ENCODE measurements at regions not wholly inside any gene's neighbourhood (a gene's known extent, or its start where the extent isn't known, plus 50 kb on each side); places are given as distances from the start of the nearest gene placed in this dataset.

DNA sequence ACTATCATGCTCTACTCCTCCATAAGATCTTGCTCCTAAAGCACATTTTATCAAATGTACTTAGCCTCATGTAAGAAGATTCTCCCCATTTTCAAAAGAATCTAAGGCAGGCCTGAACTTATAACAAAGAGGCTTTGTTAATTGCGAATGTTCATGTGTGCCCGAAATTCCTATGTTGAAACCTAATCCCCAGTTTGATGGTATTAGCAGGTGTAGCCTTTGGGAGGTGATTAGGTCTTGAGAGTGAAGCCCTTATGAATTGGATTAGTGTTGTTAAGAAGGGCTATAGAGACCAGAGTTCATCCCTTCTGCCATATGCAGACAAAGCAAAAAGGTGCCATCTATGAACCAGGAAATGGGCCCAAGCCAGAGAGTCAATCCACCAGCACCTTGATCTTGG, 234.5 kb downstream of the PAX3 start:
- TF ChIP-seq CREB1 (IDR thresholded peaks at IDR 0.05; ENCODE audit: low read depth) (no peak), EP300 (IDR thresholded peaks at IDR 0.05; ENCODE audit: borderline replicate concordance) (no peak), YY1 (IDR thresholded peaks at IDR 0.05; ENCODE audit: low read depth) (no peak), CEBPB (IDR thresholded peaks at IDR 0.05) (no peak), TAF1 (IDR thresholded peaks at IDR 0.05; ENCODE audit: low read depth) (no peak), RAD21 (IDR thresholded peaks at IDR 0.05; ENCODE audit: low read depth) (no peak), EGR1 (IDR thresholded peaks at IDR 0.05) (no peak), TCF12 (IDR thresholded peaks at IDR 0.05; ENCODE audit: low read depth) (no peak), FOXM1 (IDR thresholded peaks at IDR 0.05; ENCODE audit: borderline replicate concordance, low read depth) (no peak), ZBTB7A (IDR thresholded peaks at IDR 0.05; ENCODE audit: low read depth) (no peak)
- TF ChIP-seq, protein P1, sequence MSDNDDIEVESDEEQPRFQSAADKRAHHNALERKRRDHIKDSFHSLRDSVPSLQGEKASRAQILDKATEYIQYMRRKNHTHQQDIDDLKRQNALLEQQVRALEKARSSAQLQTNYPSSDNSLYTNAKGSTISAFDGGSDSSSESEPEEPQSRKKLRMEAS (IDR thresholded peaks at IDR 0.05) = no peak
- TF ChIP-seq, protein P2, sequence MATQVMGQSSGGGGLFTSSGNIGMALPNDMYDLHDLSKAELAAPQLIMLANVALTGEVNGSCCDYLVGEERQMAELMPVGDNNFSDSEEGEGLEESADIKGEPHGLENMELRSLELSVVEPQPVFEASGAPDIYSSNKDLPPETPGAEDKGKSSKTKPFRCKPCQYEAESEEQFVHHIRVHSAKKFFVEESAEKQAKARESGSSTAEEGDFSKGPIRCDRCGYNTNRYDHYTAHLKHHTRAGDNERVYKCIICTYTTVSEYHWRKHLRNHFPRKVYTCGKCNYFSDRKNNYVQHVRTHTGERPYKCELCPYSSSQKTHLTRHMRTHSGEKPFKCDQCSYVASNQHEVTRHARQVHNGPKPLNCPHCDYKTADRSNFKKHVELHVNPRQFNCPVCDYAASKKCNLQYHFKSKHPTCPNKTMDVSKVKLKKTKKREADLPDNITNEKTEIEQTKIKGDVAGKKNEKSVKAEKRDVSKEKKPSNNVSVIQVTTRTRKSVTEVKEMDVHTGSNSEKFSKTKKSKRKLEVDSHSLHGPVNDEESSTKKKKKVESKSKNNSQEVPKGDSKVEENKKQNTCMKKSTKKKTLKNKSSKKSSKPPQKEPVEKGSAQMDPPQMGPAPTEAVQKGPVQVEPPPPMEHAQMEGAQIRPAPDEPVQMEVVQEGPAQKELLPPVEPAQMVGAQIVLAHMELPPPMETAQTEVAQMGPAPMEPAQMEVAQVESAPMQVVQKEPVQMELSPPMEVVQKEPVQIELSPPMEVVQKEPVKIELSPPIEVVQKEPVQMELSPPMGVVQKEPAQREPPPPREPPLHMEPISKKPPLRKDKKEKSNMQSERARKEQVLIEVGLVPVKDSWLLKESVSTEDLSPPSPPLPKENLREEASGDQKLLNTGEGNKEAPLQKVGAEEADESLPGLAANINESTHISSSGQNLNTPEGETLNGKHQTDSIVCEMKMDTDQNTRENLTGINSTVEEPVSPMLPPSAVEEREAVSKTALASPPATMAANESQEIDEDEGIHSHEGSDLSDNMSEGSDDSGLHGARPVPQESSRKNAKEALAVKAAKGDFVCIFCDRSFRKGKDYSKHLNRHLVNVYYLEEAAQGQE (IDR thresholded peaks at IDR 0.05; ENCODE audit: low read depth) = no peak

Measured in Ishikawa (cell line).